ENCODE measurements at regions not wholly inside any gene's neighbourhood (a gene's known extent, or its start where the extent isn't known, plus 50 kb on each side); places are given as distances from the start of the nearest gene placed in this dataset.

DNA sequence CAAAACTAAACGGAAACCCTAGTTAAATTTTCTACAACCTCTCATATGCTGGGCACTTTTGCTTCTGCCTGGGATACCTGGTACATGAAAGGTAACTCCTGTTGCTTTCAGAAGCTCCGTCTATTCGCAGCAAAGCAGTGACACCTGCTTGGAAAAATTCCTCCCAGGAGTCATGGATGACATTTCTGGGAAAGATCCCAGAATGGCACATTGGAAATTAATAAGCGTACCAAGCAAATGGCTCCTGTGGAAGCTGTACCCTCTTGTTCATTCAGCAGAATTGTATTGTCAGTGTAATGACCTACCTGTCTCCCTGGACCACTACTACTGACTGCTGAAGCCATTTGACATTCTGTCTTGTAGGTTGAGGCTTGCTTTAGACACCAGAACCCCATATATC is 349.7 kb upstream of the NOCT start:
- FAIRE-seq = no peak
- TF ChIP-seq TAF1 (IDR thresholded peaks at IDR 0.05; ENCODE audit: low read depth, low read length) = no peak
- TF ChIP-seq POLR2AphosphoS5 (IDR thresholded peaks at IDR 0.05; ENCODE audit: low read depth, low read length) = no peak
- TF ChIP-seq POLR2A (IDR thresholded peaks at IDR 0.05; ENCODE audit: low read depth, low read length) = no peak
- TF ChIP-seq POU2F2 (IDR thresholded peaks at IDR 0.05; ENCODE audit: low read depth, low read length) = no peak
- DNase-seq (ENCODE audit: insufficient read length, low spot score) = no peak

- no peak for DNase-seq (ENCODE audit: insufficient read length, low spot score)
- no peak for FAIRE-seq
- TF ChIP-seq POLR2A (IDR thresholded peaks at IDR 0.05; ENCODE audit: low read depth, low read length) (no peak), POU2F2 (IDR thresholded peaks at IDR 0.05; ENCODE audit: low read depth, low read length) (no peak), PAX5 (IDR thresholded peaks at IDR 0.05; ENCODE audit: insufficient read depth, low read length, severe bottlenecking) (no peak), POLR2AphosphoS5 (IDR thresholded peaks at IDR 0.05; ENCODE audit: low read depth, low read length) (no peak), TAF1 (IDR thresholded peaks at IDR 0.05; ENCODE audit: low read depth, low read length) (no peak), SPI1 (IDR thresholded peaks at IDR 0.05; ENCODE audit: low read depth, low read length) (no peak)
These were observed 351.7 kb upstream of the NOCT start for GRCh38 chr4:138663883-138664282.

DNA sequence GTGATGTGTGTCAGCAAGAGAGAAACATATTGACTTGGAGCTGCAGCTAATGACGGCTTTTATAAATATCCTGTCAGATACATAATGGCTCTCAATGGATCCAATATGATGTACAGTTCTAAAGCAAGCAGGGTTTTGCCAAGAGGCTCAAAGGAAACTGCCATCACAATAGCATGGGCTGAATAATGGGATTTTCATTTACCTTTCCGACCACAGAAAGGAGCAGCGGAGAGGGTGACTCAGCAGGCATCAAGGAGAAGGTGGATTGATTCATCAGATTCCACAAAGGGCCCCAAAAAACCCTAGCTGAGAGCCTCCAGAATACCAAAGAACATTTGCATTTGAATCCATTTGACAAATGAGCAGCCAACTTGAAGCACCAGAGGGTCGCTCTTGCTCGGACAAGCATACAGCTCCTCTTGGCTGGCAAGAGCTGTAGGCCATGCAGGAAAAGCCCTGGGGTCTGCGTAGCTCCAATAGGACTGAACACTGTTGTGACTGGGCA is 355.7 kb upstream of the NOCT start:
- DNase-seq (ENCODE audit: insufficient read length, low spot score) (no peak), FAIRE-seq (no peak)
- TF ChIP-seq SPI1 (IDR thresholded peaks at IDR 0.05; ENCODE audit: low read depth, low read length) (no peak), POU2F2 (IDR thresholded peaks at IDR 0.05; ENCODE audit: low read depth, low read length) (no peak), TAF1 (IDR thresholded peaks at IDR 0.05; ENCODE audit: low read depth, low read length) (no peak)

DNA sequence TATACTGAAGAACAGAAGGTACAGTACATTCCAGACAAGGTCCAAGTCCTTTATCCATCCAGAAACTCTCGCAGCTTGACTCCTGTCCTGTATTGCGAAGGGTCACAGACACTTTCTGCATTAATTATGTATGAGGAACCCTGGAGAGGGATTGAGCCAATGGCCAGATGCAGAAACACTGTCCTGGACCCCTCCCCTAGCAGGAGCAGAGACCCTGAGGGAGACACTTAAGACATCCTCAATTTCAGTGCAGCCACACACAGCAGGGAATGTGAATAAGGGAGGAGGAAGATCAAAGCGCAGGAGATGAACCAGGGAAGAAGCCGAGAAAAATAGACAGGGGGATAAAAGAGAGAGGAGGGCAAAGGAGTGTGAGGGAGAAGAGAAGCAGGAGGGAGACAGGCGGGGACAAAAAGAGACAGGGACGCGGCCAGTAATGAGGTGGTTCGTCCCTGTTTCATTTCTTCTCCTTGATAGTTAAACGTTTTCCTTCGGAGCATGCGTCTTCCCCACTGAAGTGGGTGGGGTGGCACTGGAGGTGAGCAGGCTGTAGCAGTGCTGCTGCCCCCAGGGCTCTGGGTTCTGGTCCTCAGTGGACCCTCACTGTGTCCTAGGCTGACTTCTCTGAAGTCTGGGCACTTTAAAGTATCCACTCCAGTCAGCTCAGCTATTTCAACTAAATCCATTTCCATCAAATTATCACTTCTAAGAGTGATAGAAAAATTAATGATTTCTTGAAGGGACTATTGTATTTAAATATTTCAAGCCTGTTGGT is 356.4 kb upstream of the NOCT start:
- TF ChIP-seq TAF1 (IDR thresholded peaks at IDR 0.05; ENCODE audit: low read depth, low read length) (no peak), PAX5 (IDR thresholded peaks at IDR 0.05; ENCODE audit: insufficient read depth, low read length, severe bottlenecking) (no peak), SPI1 (IDR thresholded peaks at IDR 0.05; ENCODE audit: low read depth, low read length) (no peak), POLR2AphosphoS5 (IDR thresholded peaks at IDR 0.05; ENCODE audit: low read depth, low read length) (no peak), POU2F2 (IDR thresholded peaks at IDR 0.05; ENCODE audit: low read depth, low read length) (no peak), POLR2A (IDR thresholded peaks at IDR 0.05; ENCODE audit: low read depth, low read length) (no peak)
- FAIRE-seq = no peak

DNA sequence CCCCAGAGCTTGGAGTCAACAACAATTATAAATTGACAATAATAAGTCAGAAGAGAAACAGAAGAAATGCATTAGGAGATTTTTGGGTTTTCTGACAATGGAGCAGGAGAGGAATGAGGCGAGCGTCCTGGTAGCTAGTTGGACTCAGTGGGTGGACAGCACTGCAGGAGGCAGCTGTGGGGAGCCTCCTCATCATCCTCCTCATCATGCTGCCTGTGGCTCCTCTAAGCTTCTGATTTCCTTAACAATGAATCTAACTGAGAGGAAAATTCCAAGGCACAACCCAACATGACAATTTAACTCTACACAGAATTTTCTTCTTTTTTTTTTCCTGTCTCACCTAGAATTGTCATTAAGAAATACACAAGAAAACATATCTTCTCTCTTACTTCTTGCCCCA is 357.1 kb upstream of the NOCT start:
- no peak for FAIRE-seq
- TF ChIP-seq TAF1 (IDR thresholded peaks at IDR 0.05; ENCODE audit: low read depth, low read length) (no peak), POU2F2 (IDR thresholded peaks at IDR 0.05; ENCODE audit: low read depth, low read length) (no peak), POLR2A (IDR thresholded peaks at IDR 0.05; ENCODE audit: low read depth, low read length) (no peak), PAX5 (IDR thresholded peaks at IDR 0.05; ENCODE audit: insufficient read depth, low read length, severe bottlenecking) (no peak), POLR2AphosphoS5 (IDR thresholded peaks at IDR 0.05; ENCODE audit: low read depth, low read length) (no peak), SPI1 (IDR thresholded peaks at IDR 0.05; ENCODE audit: low read depth, low read length) (no peak)
- DNase-seq (ENCODE audit: insufficient read length, low spot score) = no peak

More for the DNA sequence above, 356.4 kb upstream of the NOCT start:
- no peak for DNase-seq (ENCODE audit: insufficient read length, low spot score)

GRCh38 chr4:138656990-138657389 is 358.6 kb upstream of the NOCT start:
- FAIRE-seq (no peak), DNase-seq (ENCODE audit: insufficient read length, low spot score) (no peak)
- TF ChIP-seq POU2F2 (IDR thresholded peaks at IDR 0.05; ENCODE audit: low read depth, low read length) = no peak
- TF ChIP-seq TAF1 (IDR thresholded peaks at IDR 0.05; ENCODE audit: low read depth, low read length) = no peak
- TF ChIP-seq PAX5 (IDR thresholded peaks at IDR 0.05; ENCODE audit: insufficient read depth, low read length, severe bottlenecking) = no peak
- TF ChIP-seq POLR2AphosphoS5 (IDR thresholded peaks at IDR 0.05; ENCODE audit: low read depth, low read length) = no peak
- no peak for TF ChIP-seq POLR2A (IDR thresholded peaks at IDR 0.05; ENCODE audit: low read depth, low read length)
- TF ChIP-seq SPI1 (IDR thresholded peaks at IDR 0.05; ENCODE audit: low read depth, low read length) = no peak

DNA sequence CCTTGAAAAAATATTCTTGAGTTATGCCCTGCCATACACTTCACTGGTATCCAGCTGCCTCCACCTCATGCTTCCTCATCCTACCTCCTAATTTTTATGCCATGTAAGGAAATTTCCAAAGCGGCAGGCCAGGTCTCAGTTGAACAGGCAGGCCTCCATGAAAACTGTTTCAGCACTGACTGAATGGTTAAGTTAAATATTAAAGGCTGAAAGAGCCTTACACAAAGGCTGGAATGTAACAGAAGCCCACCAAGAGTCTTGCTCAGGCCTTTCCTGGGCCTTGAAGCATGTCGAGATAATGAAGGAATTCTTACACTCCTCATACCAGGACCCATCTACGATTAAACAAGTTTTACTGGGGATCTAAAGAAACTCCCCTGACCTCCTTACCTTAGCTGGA is 359.6 kb upstream of the NOCT start:
- TF ChIP-seq PAX5 (IDR thresholded peaks at IDR 0.05; ENCODE audit: insufficient read depth, low read length, severe bottlenecking) = no peak
- no peak for TF ChIP-seq POU2F2 (IDR thresholded peaks at IDR 0.05; ENCODE audit: low read depth, low read length)
- TF ChIP-seq SPI1 (IDR thresholded peaks at IDR 0.05; ENCODE audit: low read depth, low read length) = no peak
- TF ChIP-seq TAF1 (IDR thresholded peaks at IDR 0.05; ENCODE audit: low read depth, low read length) = no peak
- no peak for FAIRE-seq

GRCh38 chr4:138655286-138655685 is 360.3 kb upstream of the NOCT start:
- no peak for FAIRE-seq
- DNase-seq (ENCODE audit: insufficient read length, low spot score) = no peak
- TF ChIP-seq SPI1 (IDR thresholded peaks at IDR 0.05; ENCODE audit: low read depth, low read length) (no peak), POLR2A (IDR thresholded peaks at IDR 0.05; ENCODE audit: low read depth, low read length) (no peak), POLR2AphosphoS5 (IDR thresholded peaks at IDR 0.05; ENCODE audit: low read depth, low read length) (no peak), TAF1 (IDR thresholded peaks at IDR 0.05; ENCODE audit: low read depth, low read length) (no peak), PAX5 (IDR thresholded peaks at IDR 0.05; ENCODE audit: insufficient read depth, low read length, severe bottlenecking) (no peak), POU2F2 (IDR thresholded peaks at IDR 0.05; ENCODE audit: low read depth, low read length) (no peak)

More for the DNA sequence above, 359.6 kb upstream of the NOCT start:
- DNase-seq (ENCODE audit: insufficient read length, low spot score) = no peak

GRCh38 chr4:138650929-138651448 is 364.6 kb upstream of the NOCT start:
- TF ChIP-seq TAF1 (IDR thresholded peaks at IDR 0.05; ENCODE audit: low read depth, low read length) = no peak
- no peak for TF ChIP-seq POU2F2 (IDR thresholded peaks at IDR 0.05; ENCODE audit: low read depth, low read length)
- TF ChIP-seq PAX5 (IDR thresholded peaks at IDR 0.05; ENCODE audit: insufficient read depth, low read length, severe bottlenecking) = no peak
- no peak for TF ChIP-seq POLR2AphosphoS5 (IDR thresholded peaks at IDR 0.05; ENCODE audit: low read depth, low read length)
- TF ChIP-seq SPI1 (IDR thresholded peaks at IDR 0.05; ENCODE audit: low read depth, low read length) = no peak
- TF ChIP-seq POLR2A (IDR thresholded peaks at IDR 0.05; ENCODE audit: low read depth, low read length) = no peak
- FAIRE-seq = no peak
- no peak for DNase-seq (ENCODE audit: insufficient read length, low spot score)

DNA sequence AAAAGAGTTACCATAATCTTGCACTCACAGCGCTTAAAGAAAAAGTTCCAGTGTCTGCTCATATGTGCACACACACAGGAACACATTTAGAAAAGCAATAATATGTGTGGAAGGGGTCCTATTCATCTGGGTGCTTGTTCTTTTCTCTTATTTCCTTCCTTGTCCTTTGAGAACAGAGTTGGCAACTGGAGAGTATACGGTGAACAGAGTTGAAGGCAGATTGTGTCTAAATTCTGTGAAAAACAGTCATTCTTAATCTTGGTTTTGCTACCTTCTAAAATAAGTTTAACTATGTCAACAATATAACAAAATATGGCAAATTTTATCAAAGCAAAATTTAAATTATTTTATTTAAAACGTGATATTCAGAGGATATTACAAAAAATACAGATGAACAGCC is 365.1 kb upstream of the NOCT start:
- TF ChIP-seq POU2F2 (IDR thresholded peaks at IDR 0.05; ENCODE audit: low read depth, low read length) = no peak
- TF ChIP-seq TAF1 (IDR thresholded peaks at IDR 0.05; ENCODE audit: low read depth, low read length) = no peak
- TF ChIP-seq SPI1 (IDR thresholded peaks at IDR 0.05; ENCODE audit: low read depth, low read length) = no peak
- TF ChIP-seq POLR2AphosphoS5 (IDR thresholded peaks at IDR 0.05; ENCODE audit: low read depth, low read length) = no peak
- DNase-seq (ENCODE audit: insufficient read length, low spot score) (no peak), FAIRE-seq (no peak)

Data from GM12891 (cell line).